Endothelial cell (in vitro differentiated cells): ENCODE measurements at regions not wholly inside any gene's neighbourhood (a gene's known extent, or its start where the extent isn't known, plus 50 kb on each side); places are given as distances from the start of the nearest gene placed in this dataset.

Experiments
- DNase-seq: peaks from one replicate; pipeline ENCODE4 v3.0.0; 2021; ENCODE audit warnings: low spot score
- H3K27ac Mint-ChIP-seq: one replicate; pipeline ENCODE4 v1.8.0; 2021; ENCODE audit warnings: mixed read lengths, inconsistent platforms; ENCODE audit not compliant: unreplicated experiment
- H3K27me3 Mint-ChIP-seq: one replicate; pipeline ENCODE4 v1.8.0; 2021; ENCODE audit warnings: mild to moderate bottlenecking, moderate library complexity, mixed read lengths, inconsistent platforms; ENCODE audit not compliant: unreplicated experiment
- H3K36me3 Mint-ChIP-seq: one replicate; pipeline ENCODE4 v1.8.0; 2021; ENCODE audit warnings: mild to moderate bottlenecking, low read depth, mixed read lengths, inconsistent platforms; ENCODE audit not compliant: unreplicated experiment
- H3K4me1 Mint-ChIP-seq: one replicate; pipeline ENCODE4 v1.8.0; 2021; ENCODE audit warnings: mild to moderate bottlenecking, mixed read lengths, inconsistent platforms; ENCODE audit not compliant: unreplicated experiment
- H3K4me3 Mint-ChIP-seq: one replicate; pipeline ENCODE4 v1.8.0; 2021; ENCODE audit warnings: mild to moderate bottlenecking, mixed read lengths, inconsistent platforms; ENCODE audit not compliant: unreplicated experiment
- H3K9me3 Mint-ChIP-seq: one replicate; pipeline ENCODE4 v1.8.0; 2021; ENCODE audit warnings: mixed read lengths, inconsistent platforms; ENCODE audit not compliant: unreplicated experiment
- TF ChIP-seq, protein P1 (sequence below): fragments of 200-600 bp; sonication (generic); IDR thresholded peaks from one replicate; pipeline ENCODE4 v1.5.0; 2021; ENCODE audit warnings: antibody characterized with exemption; ENCODE audit not compliant: unreplicated experiment

- Mint-ChIP-seq H3K9me3 (no peaks in the 10 kb centered on the region), H3K27ac (no peak overlapping the region), H3K4me3 (no peak overlapping the region), H3K4me1 (no peaks in the 10 kb centered on the region), H3K36me3 (no peaks in the 10 kb centered on the region), H3K27me3 (no peaks in the 10 kb centered on the region)
- TF ChIP-seq, protein P1, sequence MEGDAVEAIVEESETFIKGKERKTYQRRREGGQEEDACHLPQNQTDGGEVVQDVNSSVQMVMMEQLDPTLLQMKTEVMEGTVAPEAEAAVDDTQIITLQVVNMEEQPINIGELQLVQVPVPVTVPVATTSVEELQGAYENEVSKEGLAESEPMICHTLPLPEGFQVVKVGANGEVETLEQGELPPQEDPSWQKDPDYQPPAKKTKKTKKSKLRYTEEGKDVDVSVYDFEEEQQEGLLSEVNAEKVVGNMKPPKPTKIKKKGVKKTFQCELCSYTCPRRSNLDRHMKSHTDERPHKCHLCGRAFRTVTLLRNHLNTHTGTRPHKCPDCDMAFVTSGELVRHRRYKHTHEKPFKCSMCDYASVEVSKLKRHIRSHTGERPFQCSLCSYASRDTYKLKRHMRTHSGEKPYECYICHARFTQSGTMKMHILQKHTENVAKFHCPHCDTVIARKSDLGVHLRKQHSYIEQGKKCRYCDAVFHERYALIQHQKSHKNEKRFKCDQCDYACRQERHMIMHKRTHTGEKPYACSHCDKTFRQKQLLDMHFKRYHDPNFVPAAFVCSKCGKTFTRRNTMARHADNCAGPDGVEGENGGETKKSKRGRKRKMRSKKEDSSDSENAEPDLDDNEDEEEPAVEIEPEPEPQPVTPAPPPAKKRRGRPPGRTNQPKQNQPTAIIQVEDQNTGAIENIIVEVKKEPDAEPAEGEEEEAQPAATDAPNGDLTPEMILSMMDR = no peak
- no peak for DNase-seq
Observed at GRCh38 chr21:28442085-28442484, 550.6 kb downstream of the LTN1 start.

DNA sequence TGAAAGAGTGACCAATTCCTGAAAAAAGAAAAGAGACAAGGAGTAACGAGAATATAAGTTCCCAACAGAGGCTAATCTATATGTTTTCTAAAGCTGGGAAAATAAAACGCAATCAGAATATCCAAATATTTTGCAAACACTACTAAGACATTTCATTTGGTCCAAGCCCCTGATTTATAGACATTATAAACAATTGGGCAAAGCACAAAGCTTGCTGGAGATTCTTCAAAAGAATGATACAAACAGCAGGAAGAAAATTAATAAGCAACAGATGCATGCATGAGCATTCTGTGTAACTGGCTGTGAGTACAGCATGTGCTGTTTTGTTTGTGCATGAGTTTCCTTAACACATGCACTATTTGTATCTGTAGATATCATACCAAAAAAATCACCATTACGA, 552.9 kb downstream of the LTN1 start:
- Mint-ChIP-seq H3K9me3 (no peaks in the 10 kb centered on the region), H3K27me3 (no peaks in the 10 kb centered on the region), H3K27ac (no peak overlapping the region), H3K4me3 (no peak overlapping the region), H3K36me3 (no peaks in the 10 kb centered on the region), H3K4me1 (no peaks in the 10 kb centered on the region)
- TF ChIP-seq, protein P1 = no peak
- DNase-seq = no peak

DNA sequence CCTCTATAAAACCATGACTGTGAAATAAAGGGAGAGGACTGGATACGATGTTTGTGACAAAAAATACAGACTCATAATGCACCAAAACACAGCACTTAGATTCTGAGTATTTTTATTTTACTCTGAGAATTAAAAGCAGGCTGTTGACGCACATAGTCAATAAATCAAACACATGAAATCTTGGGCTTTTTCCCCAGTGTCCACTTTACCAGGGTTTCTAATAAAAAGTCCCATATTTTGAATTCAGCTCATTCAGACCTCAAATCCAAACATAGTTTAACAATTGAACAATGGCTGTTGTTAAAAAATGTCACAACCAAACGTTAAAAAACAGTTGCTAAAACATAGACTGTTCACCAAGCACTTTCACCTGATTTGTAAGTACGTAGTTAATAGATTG, 553.4 kb downstream of the LTN1 start:
- Mint-ChIP-seq H3K27me3 (no peaks in the 10 kb centered on the region), H3K4me3 (no peak overlapping the region), H3K36me3 (no peaks in the 10 kb centered on the region), H3K4me1 (no peaks in the 10 kb centered on the region), H3K27ac (no peak overlapping the region), H3K9me3 (no peaks in the 10 kb centered on the region)
- TF ChIP-seq, protein P1 = no peak
- DNase-seq = no peak

GRCh38 chr21:28437061-28437460, 555.6 kb downstream of the LTN1 start:
- DNase-seq = no peak
- TF ChIP-seq, protein P1 = no peak
- H3K4me3 Mint-ChIP-seq = no peak overlapping the region
- no peaks in the 10 kb centered on the region for H3K9me3 Mint-ChIP-seq
- H3K36me3 Mint-ChIP-seq = no peaks in the 10 kb centered on the region
- no peaks in the 10 kb centered on the region for H3K27me3 Mint-ChIP-seq
- H3K27ac Mint-ChIP-seq = no peak overlapping the region
- no peaks in the 10 kb centered on the region for H3K4me1 Mint-ChIP-seq

DNA sequence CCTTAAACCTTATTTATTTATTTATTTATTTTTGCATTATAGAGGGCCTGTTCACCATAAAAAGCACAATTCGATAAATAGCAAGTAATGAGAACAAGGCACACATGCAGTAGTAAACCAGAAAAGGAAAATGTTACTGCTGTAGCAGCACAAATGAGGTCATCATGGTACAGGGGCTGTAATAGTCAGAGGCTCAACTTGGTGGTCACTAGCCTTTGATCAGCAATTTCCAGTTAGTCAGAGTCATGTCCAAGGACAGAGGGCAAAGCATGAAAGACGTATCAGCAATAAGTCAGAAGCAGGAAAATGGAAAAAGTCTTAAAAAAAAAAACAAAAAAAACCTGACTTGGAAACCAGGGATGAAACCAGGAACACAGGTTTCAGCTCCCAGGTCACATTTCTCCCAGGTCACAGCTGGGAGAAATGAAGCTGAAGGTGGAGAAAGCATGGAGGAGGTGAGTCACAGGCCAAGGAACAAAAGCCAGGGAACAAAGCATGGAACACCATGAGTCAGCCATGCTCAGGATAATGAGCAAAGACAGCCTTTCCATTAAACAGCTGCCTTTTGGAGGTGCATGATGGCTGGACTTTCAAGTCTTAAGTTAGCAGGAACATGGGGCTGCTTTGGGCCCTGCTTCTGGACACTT, 556.3 kb downstream of the LTN1 start:
- Mint-ChIP-seq H3K4me1 (no peaks in the 10 kb centered on the region), H3K27ac (no peak overlapping the region), H3K9me3 (no peaks in the 10 kb centered on the region), H3K27me3 (no peaks in the 10 kb centered on the region), H3K36me3 (no peaks in the 10 kb centered on the region), H3K4me3 (no peak overlapping the region)
- TF ChIP-seq, protein P1 = no peak
- DNase-seq = no peak
